ENCODE measurements at regions not wholly inside any gene's neighbourhood (a gene's known extent, or its start where the extent isn't known, plus 50 kb on each side); places are given as distances from the start of the nearest gene placed in this dataset.

GRCh38 chr5:34587355-34588241 is 68.5 kb upstream of the RAI14 start (continued):
- no peak; the same call in 1 of the 2 replicates for TF ChIP-seq ZNF512 (tag; IDR thresholded peaks at IDR 0.05)
- TF ChIP-seq ZNF668 (CRISPR knock-in tag; IDR thresholded peaks at IDR 0.05), result no peak
- no peak for TF ChIP-seq ATF6 (CRISPR knock-in tag; IDR thresholded peaks at IDR 0.05)
- TF ChIP-seq ESRRA (IDR thresholded peaks at IDR 0.05; ENCODE audit: borderline replicate concordance, low read depth), result no peak
- TF ChIP-seq RERE (CRISPR knock-in tag; IDR thresholded peaks at IDR 0.05; ENCODE audit: borderline replicate concordance), result no peak
- TF ChIP-seq FOXP4 (CRISPR knock-in tag; IDR thresholded peaks at IDR 0.05; ENCODE audit: borderline replicate concordance), result 0 out of 2 replicates have a peak, but pooled peaks have one; percentile 45
- no peak for TF ChIP-seq RFX1 (IDR thresholded peaks at IDR 0.05)
- TF ChIP-seq ZNF311 (CRISPR knock-in tag; IDR thresholded peaks at IDR 0.05), result no peak
- no peak for TF ChIP-seq ZNF785 (CRISPR knock-in tag; IDR thresholded peaks at IDR 0.05)
- TF ChIP-seq CEBPB (tag; IDR thresholded peaks at IDR 0.05), result peak; percentile 47; the same call in 1 of the 2 replicates
- no peak for TF ChIP-seq TAF15 (IDR thresholded peaks at IDR 0.05; ENCODE audit: low read depth, low read length)

Measured in K562 (cell line).